Upper lobe of left lung (tissue), 6 donors: ENCODE measurements at regions not wholly inside any gene's neighbourhood (a gene's known extent, or its start where the extent isn't known, plus 50 kb on each side); places are given as distances from the start of the nearest gene placed in this dataset.

Experiments used
- ATAC-seq, 2 donors: fragments of 200-7000 bp; cut with Tn5 transposase; one replicate each; pipeline ENCODE4 v1.9.1; 2022; ENCODE audit warnings: mild to moderate bottlenecking in 2 of 2, moderate library complexity in 2 of 2; ENCODE audit not compliant: low FRiP score in 2 of 2
- DNase-seq, 2 donors: peaks; one replicate each; pipeline ENCODE4 v3.0.0-alpha.2; 2019 to 2020
- H3K27ac ChIP-seq, 4 donors: fragments of 200-600 bp; sonication (generic); one replicate each; pipeline ENCODE4 v1.5.1; 2016 to 2019
- H3K27me3 ChIP-seq, 4 donors: fragments of 200-600 bp; sonication (generic); one replicate each; pipeline ENCODE4 v1.5.1; 2017 to 2019
- H3K36me3 ChIP-seq, 4 donors: fragments of 200-600 bp; sonication (generic); one replicate each; pipeline ENCODE4 v1.5.1; 2016 to 2019
- H3K4me1 ChIP-seq, 4 donors: fragments of 200-600 bp; sonication (generic); one replicate each; pipeline ENCODE4 v1.5.1; 2018 to 2019
- H3K4me3 ChIP-seq, 4 donors: fragments of 200-600 bp; sonication (generic); one replicate each; pipeline ENCODE4 v1.5.1; 2017 to 2019; ENCODE audit warnings: mild to moderate bottlenecking in 2 of 4, moderate library complexity in 1 of 4
- H3K9me3 ChIP-seq, 4 donors: fragments of 200-600 bp; sonication (generic); one replicate each; pipeline ENCODE4 v1.5.1; 2018 to 2019
- EP300 ChIP-seq, 4 donors: sonication (generic); formaldehyde crosslinking; IDR thresholded peaks; one replicate each; pipeline ENCODE4 v1.5.1; 2017; ENCODE audit warnings: antibody characterized with exemption in 4 of 4, control low read depth in 2 of 4
- POLR2A ChIP-seq, 4 donors: fragments of 450-650 bp; IDR thresholded peaks; one replicate each; pipeline ENCODE4 v1.5.1; 2016 to 2017; ENCODE audit warnings: antibody characterized with exemption in 4 of 4, mild to moderate bottlenecking in 2 of 4
- POLR2AphosphoS5 ChIP-seq, 2 donors: sonication (generic); formaldehyde crosslinking; IDR thresholded peaks; one replicate each; pipeline ENCODE4 v1.5.1; 2017; ENCODE audit warnings: antibody characterized with exemption in 2 of 2
- WGBS, 2 donors: methylation state at CpG; one replicate each; pipeline ENCODE4 v1.1.5; 2017 to 2018; 5-methylcytosine and 5-hydroxymethylcytosine counted together
- TF ChIP-seq, protein P1 (sequence below), 6 experiments: fragments of 450-650 bp in 4 of 6; fragments of 200-600 bp in 2 of 6; sonication (generic) in 2 of 6; IDR thresholded peaks; one replicate each; pipeline ENCODE4 v1.5.1; 2016 to 2019; ENCODE audit warnings: antibody characterized with exemption in 6 of 6
- donor health status: DM: no; HTN: no; CAD: no; lungs with moderate emphysema.
- donor health status: DM: no; HTN: yes; CAD: no; lungs with severe emphysema.

DNA sequence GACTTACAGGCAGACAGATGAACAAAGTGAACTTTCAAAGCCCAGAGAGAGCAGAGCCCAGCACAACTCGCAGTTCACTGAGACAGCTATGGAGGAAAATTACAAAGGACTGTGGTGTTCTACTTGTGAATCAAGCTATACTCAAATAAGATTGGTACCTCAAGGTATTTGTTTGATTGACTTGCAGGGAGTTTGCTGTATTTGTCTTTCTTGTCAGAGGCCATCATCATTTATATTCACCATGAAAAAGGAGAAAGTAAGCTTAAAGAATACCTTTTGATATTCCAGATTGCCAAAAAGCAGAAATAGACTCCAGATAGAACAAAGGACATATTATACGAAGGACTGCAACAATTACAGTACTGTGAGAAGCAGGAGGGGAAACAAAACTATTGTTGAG is 1047.9 kb downstream of the RPA4 start:
- WGBS, 2 donors = 67 to 83% methylated on average over 2 of the region's 2 CpGs
- H3K36me3 ChIP-seq = no peaks in the 10 kb centered on the region
- no peak for ATAC-seq
- H3K27ac ChIP-seq = no peak overlapping the region
- no peaks in the 10 kb centered on the region for H3K27me3 ChIP-seq
- no peaks in the 10 kb centered on the region for H3K4me1 ChIP-seq
- TF ChIP-seq POLR2A (IDR thresholded peaks at IDR 0.05) = no peak
- no peak for TF ChIP-seq EP300 (IDR thresholded peaks at IDR 0.05)
- TF ChIP-seq, protein P1, sequence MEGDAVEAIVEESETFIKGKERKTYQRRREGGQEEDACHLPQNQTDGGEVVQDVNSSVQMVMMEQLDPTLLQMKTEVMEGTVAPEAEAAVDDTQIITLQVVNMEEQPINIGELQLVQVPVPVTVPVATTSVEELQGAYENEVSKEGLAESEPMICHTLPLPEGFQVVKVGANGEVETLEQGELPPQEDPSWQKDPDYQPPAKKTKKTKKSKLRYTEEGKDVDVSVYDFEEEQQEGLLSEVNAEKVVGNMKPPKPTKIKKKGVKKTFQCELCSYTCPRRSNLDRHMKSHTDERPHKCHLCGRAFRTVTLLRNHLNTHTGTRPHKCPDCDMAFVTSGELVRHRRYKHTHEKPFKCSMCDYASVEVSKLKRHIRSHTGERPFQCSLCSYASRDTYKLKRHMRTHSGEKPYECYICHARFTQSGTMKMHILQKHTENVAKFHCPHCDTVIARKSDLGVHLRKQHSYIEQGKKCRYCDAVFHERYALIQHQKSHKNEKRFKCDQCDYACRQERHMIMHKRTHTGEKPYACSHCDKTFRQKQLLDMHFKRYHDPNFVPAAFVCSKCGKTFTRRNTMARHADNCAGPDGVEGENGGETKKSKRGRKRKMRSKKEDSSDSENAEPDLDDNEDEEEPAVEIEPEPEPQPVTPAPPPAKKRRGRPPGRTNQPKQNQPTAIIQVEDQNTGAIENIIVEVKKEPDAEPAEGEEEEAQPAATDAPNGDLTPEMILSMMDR (IDR thresholded peaks at IDR 0.05) = no peak
- no peak for TF ChIP-seq POLR2AphosphoS5 (IDR thresholded peaks at IDR 0.05)
- H3K9me3 ChIP-seq = no peaks in the 10 kb centered on the region
- no peak overlapping the region for H3K4me3 ChIP-seq
- DNase-seq = no peak

DNA sequence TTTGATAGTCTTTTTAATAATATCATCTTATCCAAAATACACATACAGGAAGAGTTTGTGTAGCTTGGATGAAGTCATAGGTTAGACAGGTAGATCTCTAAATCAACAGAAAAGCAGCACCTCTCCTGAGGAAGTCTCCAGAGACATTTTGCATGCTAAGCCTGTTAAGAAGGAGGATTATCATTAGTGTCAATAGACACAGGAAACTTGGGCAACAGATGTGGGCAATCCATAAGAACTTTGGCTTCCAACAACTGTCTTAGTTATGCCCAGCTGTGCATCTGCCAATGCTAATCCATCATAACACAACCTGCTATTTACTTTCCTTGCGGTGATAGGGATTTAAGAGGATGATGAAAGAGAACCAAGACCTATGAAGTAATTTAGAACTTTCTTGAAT is 1052.6 kb downstream of the RPA4 start:
- WGBS, 2 donors = 69 to 81% methylated on average over 1 of the region's 1 CpG
- Histone ChIP-seq H3K36me3 (no peaks in the 10 kb centered on the region), H3K4me3 (no peak overlapping the region), H3K9me3 (no peaks in the 10 kb centered on the region), H3K27ac (no peak overlapping the region), H3K27me3 (no peaks in the 10 kb centered on the region), H3K4me1 (no peaks in the 10 kb centered on the region)
- ATAC-seq = no peak
- no peak for DNase-seq
- TF ChIP-seq, protein P1 (IDR thresholded peaks at IDR 0.05) = no peak
- TF ChIP-seq POLR2A (IDR thresholded peaks at IDR 0.05) (no peak), POLR2AphosphoS5 (IDR thresholded peaks at IDR 0.05) (no peak), EP300 (IDR thresholded peaks at IDR 0.05) (no peak)

DNA sequence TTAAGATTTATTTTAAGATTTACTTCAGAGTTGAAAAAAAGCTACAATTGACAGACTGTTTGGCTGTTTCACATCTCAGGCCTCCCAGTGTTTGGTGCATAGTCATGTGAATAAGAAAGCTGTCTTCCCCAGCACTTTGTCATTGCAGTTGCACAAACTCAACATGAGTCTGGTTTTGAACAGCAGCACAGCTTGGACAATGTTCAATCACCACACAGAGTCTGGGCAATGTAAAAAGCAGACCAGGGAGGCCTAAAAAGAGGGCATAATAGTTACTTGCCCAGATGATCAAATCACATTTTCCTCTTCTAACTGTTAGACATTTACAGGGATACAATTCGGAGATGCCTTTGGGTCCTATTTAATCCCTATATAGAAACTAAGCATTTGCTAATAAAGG is 1055.0 kb downstream of the RPA4 start:
- Histone ChIP-seq H3K36me3 (no peaks in the 10 kb centered on the region), H3K4me3 (no peak overlapping the region), H3K9me3 (no peaks in the 10 kb centered on the region), H3K27ac (no peak overlapping the region), H3K27me3 (no peaks in the 10 kb centered on the region), H3K4me1 (no peaks in the 10 kb centered on the region)
- no peak for ATAC-seq
- TF ChIP-seq, protein P1 (IDR thresholded peaks at IDR 0.05) = no peak
- TF ChIP-seq POLR2A (IDR thresholded peaks at IDR 0.05) = no peak
- no peak for TF ChIP-seq POLR2AphosphoS5 (IDR thresholded peaks at IDR 0.05)
- no peak for TF ChIP-seq EP300 (IDR thresholded peaks at IDR 0.05)
- 67 to 91% methylated on average over 1 of the region's 1 CpG for WGBS, 2 donors
- no peak for DNase-seq

DNA sequence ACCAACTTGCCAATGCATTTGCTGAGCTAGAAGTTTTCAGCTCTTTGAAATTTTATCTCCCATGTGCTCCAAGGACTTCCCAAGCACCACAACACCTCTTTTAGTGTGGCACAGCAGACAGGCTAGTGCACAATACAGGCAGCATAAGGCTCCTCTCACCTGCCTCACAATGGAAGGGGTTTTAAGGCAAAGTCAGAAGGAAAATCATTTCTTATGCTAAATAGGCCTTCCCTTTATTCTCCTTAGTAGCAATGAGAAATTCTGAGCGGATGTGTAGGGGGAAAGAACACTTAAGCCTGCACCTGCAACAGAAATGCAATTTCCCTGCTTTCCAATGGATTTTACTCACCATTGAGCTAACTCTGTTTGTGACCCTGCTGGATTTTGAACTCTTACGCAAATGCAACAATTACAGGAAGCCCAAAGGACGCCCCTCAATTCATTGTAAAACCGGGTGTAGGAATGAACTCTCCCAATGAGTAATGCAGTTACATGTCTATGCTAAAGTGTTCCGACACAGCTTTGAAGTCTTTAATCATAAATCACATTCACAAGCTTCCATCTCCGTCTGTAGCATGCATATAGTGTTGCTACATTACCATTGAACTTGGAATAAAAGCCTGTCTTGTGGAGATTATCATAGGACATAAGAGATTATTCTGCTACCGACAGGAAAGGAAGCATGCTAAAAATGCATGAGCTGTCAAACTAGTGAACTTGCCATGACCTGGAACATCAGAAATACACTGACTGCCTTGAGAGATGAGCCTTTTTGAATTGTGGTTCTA is 1084.9 kb downstream of the RPA4 start:
- DNase-seq (no peak), ATAC-seq (no peak)
- no peaks in the 10 kb centered on the region for H3K4me1 ChIP-seq
- H3K27me3 ChIP-seq = no peaks in the 10 kb centered on the region
- no peak overlapping the region for H3K27ac ChIP-seq
- no peak overlapping the region for H3K4me3 ChIP-seq
- no peaks in the 10 kb centered on the region for H3K9me3 ChIP-seq
- 56 to 57% methylated on average over 7 of the region's 7 CpGs for WGBS, 2 donors
- TF ChIP-seq POLR2AphosphoS5 (IDR thresholded peaks at IDR 0.05) (no peak), POLR2A (IDR thresholded peaks at IDR 0.05) (no peak), EP300 (IDR thresholded peaks at IDR 0.05) (no peak)
- TF ChIP-seq, protein P1 (IDR thresholded peaks at IDR 0.05) = no peak
- no peaks in the 10 kb centered on the region for H3K36me3 ChIP-seq

DNA sequence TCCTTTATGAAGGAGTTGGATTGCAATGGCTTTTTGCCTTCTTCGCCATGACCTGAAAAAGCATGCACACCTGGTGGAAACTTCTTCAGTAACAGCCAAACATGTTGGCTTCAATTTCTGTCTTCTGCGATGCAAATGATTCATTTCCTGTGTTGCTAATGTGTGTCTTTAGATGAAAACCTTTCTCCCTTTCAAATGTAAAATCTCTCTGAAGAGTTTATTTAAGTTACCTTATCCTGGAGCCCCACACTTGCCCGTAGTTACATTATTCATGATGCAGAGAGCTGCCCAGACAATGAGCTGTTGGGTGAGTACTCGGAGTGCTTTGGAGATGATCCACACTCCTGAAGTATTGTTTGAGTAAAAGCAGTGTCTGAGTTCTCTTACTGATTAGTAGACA is 1100.9 kb downstream of the RPA4 start:
- ATAC-seq (no peak), DNase-seq (no peak)
- Histone ChIP-seq H3K9me3 (no peaks in the 10 kb centered on the region), H3K4me3 (no peak overlapping the region), H3K36me3 (no peaks in the 10 kb centered on the region), H3K27me3 (no peaks in the 10 kb centered on the region), H3K4me1 (no peaks in the 10 kb centered on the region), H3K27ac (no peak overlapping the region)
- 47 to 61% methylated on average over 4 of the region's 4 CpGs for WGBS, 2 donors
- TF ChIP-seq, protein P1 (IDR thresholded peaks at IDR 0.05) = no peak
- no peak for TF ChIP-seq EP300 (IDR thresholded peaks at IDR 0.05)
- no peak for TF ChIP-seq POLR2A (IDR thresholded peaks at IDR 0.05)
- no peak for TF ChIP-seq POLR2AphosphoS5 (IDR thresholded peaks at IDR 0.05)
